Stimulated activated CD4-positive, alpha-beta T cell treated with anti-CD3 and anti-CD28 coated beads, Interleukin-1b, Interleukin-23, amount 100 ng/mL, for 24 hours (primary cell): ENCODE measurements at regions not wholly inside any gene's neighbourhood (a gene's known extent, or its start where the extent isn't known, plus 50 kb on each side); places are given as distances from the start of the nearest gene placed in this dataset.
"Not testable (repeated sequence)": the region's sequence is repeated elsewhere in the genome, so short reads cannot be mapped to it uniquely, and the experiment has no call there.

ENCODE experiments used
- DNase-seq, 4 experiments: peaks; one replicate each; pipeline ENCODE4 v3.0.0-alpha.2; 2020; ENCODE audit warnings: low read depth in 4 of 4, low spot score in 1 of 4

DNA sequence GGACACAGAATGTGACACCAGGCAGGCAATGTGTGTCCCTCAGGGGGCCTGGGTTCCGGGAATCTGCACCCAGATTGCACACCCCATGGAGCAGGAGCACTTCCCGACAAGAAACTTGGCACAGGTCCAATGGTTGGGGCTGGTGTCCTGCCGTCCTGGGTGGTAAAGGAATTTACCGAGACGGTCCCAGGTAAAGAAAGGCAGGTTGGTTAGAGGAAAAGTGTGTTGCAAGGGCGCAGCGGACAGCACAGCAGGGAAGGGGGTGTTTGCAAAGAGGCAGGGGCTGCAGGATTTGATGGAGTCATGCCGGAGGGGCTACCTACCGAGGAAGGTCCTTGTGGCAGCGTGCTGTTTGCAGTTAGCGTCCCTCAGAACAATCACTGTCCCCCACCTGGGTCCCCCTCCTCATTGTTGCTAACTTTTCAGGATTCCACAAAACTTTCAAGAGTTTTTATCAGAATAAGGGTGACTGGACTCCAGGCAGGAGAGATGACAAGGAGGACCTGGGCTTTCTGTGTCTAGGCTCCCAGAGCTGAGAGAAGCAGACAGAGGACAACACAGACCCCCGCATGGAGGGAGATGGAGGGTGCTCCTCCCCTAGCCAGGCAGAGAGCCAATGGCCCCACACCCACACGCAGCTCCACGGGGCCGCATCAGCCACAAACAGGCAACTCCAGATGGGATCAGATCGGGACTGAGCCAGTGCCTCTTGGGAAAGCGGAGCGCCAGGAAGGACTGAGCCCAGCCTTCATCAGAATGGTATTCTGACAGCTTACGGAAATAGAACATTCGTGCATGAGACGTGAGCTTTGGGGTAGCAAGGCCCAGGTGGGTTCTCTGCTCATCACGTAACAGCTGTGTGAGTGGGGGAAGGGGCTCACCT lies 1423.9 kb downstream of the BRD1 start:
- DNase-seq = no peak

DNA sequence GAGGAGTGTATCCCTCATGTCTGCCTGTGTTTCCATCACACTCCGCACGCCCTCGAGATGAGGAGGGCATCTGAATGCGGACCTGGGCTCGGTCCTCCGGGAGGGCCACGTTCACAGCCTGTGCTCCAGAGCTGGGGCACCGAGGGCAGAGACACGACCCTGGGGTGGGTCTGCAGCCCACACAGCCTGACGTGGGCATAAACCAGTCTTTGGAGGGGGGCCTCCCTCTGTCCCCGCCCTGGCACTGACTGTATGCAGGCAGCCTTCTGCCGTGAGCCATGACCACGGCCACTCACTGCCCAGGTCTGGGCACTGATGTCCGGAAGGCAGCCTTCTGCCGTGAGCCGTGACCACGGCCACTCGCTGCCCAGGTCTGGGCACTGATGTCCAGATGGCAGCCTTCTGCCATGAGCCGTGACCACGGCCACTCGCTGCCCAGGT lies 1425.1 kb downstream of the BRD1 start:
- DNase-seq = no peak

DNA sequence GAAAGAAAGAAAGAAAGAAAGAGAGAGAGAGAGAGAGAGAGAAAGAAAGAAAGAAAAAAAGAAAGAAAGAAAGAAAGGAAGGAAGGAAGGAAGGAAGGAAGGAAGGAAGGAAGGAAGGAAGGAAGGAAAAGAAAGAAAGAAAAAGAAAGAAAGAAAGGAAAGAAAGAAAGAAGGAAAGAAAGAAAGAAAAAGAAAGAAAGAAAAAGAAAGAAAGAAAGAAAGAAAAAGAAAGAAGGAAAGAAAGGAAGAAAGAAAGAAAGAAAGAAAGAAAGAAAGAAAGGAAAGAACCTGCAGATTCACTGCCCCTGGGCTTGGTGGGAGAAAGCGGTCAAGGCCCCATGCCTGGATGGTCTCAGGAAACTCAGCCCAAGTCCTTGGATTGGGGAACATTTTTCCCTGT lies 1426.2 kb downstream of the BRD1 start:
- DNase-seq = not testable (repeated sequence)

DNA sequence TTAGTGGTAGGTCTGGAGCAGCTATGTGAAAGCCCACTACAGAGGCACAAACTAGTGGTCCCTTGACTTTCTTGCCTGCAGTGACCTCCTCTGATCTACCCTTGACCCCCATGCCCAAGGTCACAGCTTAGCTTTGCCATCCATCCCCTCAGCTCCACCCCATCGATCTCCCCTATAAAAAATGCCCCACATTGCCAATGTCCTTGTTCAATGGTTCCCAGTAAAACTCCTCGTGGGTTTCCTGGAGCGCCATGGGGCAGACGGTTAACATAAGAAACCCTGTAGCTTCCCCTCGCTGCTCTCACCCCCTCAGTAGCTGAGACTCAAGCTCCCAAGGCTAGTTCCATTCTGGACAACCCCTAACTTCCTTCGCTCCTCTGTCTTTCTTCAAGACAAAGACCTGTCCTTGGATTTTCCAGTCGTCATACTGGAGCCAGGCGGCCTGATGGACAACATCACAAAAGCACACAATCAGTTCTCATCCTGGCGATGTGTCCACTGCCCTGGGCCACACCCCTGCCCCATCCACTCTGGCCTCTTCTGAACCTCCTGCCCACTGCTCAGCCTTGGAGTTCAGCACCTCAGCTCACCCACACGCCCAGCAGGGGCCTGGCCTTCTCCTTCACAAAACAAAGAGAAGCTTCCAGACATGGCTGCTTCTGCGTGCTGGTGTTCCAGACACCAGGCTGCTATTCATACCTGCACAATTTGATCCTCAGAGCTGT lies 1429.3 kb downstream of the BRD1 start:
- no peak for DNase-seq

DNA sequence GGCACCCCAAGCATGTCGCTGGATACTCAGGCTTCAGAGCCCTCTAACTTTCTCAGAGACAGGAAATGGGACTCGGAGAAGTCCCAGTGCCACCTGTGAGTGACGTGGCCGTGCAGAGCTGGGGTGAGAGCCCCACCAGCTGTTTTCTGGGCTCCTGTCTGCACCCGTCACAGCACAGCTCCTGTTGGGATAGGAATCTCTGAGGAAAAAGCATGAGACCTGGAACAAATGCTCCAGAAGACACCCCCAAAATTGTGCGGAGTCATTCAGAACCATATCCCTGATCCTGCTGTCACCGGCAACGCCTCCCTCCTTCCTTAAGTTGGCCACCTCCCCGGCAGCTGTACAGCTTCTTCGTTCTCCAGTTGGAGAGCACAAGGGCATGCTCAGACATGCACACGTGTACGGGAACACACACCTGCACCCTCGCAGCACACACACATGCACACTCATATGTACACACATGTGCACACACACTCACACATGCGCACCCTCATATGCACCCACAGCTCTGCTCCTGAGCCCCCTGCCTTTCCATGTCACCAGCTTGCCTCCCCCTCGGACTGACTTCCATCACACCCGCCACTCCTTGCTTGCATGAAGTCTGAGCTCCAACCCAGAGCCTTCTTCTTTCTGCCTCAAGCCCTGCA lies 1430.0 kb downstream of the BRD1 start:
- no peak for DNase-seq

DNA sequence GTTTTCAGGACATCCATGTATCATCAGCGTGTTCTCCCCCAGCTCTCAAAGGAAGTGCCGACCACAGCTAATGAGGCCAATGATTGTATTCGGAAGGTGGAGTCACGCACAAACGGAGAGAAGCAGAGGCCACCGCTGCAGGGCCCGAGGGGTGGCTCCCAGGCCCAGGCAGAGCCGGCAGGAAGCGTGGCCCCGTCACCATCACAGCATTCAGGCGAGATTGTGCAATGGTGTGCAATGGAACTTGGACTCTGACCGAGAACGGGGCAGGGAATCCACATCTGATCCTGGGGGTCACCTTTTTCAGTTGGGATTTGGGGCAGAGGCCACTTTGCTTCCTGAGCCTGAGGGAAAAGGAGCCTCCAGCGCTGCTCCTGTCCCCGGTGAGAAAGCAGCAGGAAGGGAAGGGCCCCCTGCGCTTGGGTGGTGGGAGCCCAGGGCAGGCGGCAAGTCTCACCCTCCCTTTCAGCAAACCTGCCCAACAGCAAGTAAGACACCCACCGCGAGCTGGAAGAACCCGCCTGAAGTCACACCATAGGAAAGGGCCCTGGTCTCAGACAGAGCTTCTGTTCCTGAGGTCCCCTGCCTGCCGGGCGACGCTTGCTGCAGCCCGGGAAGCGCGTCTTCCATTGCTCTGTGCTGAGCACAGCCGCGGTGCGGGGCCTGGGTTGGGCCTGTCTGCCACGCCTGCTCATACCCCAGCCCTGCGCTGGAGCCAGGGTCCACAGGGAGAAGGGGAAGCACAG lies 1430.7 kb downstream of the BRD1 start:
- DNase-seq = no peak

DNA sequence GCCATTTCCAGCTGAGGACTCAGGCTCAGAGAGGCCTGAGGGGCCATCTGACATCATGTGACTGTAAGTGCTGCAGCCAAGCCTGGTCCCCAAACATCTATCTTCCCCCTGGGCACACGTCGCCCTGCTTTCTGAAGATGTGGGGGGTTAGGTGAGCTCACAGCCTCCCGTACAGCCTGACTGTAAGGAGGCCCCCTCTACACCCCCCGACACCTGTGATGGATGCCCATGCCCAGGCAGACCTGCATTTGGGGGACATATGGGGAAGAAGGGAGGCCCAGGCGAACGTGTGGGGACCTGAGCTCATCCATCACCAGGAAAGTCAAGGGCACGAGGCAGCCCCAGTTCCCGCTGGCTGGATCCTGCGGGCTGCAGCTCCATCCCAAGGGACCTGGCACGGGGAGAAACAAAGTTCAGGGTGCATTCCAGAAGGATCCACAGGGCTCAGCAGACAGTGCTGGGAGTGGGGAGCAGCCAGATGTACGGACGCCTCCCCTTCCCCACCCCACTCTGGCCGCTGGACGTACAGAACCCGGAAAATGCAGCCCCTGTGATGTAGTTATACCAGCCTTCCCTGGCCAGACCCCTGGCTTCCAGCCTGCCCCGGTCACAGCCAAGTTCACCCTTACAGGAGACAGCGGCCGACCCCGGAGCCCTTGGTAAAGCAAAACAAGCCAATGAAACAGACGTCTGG lies 1431.4 kb downstream of the BRD1 start:
- no peak for DNase-seq

DNA sequence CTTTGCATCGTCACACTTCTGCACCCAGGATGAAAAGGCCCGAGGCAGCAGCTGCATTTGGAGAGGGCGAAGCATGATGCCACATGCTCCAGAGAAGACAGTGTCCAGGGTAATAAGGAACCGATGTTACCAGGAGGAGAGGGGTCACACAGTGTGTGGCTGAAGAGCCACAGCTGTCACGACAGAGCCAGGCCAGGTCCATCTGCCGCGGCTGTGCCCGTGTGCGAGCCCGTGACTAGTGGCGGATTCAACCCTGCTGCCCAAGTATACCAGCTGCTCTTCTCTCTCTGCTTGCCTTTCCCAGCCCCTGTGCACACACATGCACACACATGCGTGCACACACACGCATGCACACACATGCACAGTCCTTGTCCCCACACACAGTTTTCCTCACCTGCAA lies 1432.5 kb downstream of the BRD1 start:
- no peak for DNase-seq

DNA sequence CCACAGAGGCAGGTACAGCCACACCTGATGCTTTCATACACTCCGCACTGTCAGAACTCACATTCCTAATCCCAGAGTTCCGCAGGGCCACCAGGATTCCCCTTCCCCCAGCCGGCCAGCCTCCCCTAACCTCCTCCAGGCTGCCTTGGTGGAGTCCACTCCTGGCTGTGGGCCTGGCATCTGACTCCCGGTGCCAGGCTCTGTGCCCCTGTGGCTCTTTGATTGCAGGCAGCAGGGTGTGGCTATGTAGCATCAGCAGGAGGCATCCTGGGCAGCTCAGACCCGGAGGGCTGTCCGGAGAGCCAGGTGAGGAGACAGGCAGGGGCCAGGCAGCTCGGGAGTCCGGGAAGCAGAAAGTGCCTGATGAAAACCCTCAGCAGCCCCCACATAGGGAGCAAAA lies 1432.9 kb downstream of the BRD1 start:
- DNase-seq = no peak

DNA sequence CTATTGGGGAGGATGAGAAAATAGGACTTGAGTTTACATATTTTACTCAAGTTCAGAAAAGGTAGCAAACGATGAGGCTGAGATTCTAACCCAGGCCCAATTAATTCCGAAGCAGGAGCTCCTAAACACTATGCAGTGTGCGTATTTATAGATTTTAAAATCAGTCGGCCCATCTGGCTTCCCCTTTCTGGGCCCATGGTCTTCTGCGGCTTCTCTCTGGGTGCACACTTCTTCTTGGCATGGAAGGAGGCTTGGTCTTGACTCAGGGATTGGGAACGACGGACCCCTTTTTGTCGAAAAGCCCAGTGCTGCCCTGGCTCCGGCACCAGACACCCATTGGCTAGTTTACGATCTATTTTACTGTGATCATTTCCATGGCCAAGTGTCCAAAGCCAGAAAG lies 1433.8 kb downstream of the BRD1 start:
- no peak for DNase-seq

DNA sequence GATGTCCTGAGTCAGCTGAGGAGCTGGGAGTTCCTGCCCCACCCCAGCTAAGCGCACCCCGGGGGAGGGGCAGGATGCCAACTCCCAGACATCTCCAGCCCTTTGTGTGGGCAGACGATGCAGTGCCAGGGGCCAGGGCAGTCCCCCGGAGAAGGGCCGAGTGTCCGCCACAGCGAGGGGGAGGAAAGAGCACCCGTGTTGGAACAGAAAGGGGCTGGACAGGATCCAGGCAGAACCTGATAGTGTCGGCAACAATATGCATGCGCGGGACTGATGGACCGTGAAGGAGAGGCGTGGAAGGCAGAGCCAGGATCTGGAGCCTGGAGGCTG lies 1434.7 kb downstream of the BRD1 start:
- DNase-seq = no peak

DNA sequence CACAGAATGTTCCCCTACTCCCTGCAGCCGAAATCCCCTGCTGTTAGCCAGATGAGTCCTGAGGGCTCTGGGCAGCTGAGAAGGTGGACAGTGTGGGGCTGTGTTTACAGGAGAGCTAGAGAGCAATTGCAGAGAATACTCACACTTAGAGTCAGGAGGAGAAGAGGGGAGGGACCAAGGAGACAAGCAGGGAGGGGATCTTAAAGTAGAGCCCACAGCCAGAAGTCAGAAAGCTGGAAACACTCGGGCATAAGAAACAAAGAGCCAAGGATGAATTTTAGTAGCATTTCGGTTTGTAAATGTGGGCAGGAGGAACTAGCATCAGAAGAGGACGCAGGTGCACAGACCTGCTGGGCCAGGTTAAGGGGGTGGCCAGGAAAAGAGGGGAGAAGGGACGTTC lies 1435.9 kb downstream of the BRD1 start:
- no peak for DNase-seq

DNA sequence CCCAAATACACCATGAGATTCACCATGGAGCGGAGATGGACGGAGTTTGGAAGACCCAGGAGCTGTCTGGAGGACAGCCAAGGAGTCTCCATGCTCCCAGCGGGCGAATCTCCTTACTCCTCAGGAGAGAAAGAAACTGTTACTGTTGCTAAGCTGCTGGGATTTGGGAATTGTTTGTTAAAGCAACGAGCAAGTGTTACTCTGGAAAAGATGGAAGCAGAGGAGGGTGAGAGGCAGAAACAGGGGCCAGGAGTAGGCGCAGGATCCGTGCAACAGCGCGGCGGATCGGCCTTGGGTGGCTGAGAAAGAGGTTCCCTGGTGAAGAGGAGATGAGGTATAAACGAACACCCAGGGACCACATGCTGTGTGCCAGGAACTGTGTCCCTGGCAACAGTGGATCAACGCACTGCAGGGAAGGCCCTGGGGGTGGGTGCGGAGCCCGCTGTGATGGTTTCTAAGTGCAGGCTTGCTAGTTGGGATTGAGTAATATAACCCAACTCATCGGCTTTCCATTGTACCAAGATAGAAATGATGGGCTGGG lies 1436.4 kb downstream of the BRD1 start:
- no peak for DNase-seq

DNA sequence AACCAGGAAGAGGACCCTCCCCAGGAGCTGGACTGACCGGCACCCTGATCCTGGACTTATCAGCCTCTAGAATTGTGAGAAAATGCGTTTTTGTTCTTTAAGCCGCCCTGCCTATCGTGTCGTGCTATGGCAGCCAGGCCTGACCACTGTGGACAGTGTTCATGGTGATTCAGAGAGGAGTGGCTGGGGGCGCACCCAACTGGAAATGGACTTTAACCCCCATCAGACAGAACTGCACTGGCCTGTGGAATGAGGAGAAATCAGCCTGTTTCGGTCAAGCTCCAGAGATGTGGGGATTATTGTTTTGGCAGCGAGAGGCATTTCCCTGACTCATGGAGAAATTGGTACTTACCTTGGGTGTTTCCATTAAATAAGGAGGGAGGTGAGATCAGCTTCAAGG lies 1437.8 kb downstream of the BRD1 start:
- DNase-seq = no peak

DNA sequence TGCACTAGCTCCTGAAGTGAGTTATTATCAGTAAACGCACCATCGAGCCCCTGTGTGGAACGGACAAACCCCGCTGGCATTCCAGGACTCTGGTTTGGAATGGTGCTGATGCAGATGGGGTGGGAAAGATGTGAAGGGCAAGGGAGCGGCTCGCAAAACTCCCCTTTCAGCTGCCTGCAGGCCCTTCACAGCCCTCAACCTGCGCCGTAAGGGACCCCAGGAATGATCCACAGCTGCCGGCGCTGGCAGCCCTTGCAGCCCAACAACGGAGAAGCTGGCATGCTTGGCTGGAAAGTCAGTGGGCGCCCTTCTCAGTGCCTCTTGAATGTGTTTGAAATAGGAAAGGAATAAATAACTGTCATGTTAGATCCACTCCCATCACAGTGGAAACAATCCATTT lies 1445.5 kb downstream of the BRD1 start:
- no peak for DNase-seq

DNA sequence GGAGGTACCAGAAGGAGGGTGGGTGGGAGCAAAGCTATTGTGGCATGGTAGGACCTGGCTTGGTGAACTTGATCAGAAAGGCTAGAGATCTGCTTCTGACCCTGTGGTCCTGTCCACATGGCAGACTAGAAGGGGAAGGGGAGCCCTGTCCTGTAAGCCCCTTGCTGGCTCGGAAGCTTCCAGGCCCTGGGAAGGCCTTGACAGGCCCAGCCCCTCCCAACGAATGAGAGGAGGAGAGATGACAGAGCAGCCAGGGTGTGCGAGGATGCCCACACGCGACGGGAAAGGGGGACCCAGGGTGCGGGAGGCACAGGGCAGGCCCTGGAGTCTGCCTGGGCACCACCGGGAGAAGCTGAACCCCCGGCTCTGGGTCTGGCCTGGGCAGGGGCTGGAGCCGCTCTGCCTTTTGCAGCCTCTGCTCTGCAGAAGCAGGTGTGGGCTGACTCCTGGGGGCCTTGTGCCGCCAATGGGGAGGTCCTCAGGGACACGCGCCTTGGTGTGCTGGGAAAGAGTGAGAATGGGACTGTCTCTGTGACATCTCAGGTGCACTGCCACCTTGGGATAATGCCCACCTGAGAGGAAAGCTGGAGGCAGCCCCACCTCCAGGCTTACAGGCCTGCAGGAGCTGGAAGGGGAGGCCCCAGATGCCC lies 1447.5 kb downstream of the BRD1 start:
- DNase-seq = no peak

DNA sequence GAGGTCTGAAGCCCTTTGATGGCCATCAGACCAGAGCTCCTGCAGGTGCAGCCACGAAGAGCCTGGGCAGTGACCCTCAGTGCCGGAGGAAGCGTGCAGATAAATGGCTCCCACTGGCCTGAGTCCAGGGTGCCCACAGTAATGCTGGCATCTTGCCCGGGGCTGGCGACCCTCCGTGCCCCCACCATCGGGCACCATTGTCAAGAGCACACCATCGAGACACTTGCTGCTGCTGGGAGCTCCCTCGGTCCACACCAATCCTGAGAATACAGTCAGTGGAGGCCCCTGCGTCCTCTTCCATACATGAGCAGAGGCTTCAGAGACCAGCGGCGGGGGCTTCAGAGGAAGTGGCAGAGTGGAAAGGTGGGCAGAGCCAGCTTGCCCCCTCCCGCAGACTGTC lies 1448.3 kb downstream of the BRD1 start:
- DNase-seq = no peak

DNA sequence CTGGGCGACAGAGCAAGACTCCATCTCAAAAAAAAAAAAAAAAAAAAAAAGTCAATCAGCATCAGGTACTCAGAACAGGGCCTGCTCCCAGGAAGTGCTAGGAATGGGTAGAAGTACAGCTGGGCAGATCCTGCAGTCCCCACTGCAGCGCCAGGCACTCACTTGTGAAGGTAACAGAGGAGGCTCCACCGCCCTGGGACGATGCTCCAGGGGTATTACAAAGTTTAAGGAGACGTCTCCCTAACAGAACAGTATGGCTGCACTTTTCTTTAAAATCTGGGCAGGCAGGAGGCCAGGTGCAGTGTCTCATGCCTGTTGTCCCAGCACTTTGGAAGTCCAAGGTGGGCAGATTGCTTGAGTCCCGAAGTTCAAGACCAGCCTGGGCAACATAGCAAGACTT lies 1449.0 kb downstream of the BRD1 start:
- no peak for DNase-seq

DNA sequence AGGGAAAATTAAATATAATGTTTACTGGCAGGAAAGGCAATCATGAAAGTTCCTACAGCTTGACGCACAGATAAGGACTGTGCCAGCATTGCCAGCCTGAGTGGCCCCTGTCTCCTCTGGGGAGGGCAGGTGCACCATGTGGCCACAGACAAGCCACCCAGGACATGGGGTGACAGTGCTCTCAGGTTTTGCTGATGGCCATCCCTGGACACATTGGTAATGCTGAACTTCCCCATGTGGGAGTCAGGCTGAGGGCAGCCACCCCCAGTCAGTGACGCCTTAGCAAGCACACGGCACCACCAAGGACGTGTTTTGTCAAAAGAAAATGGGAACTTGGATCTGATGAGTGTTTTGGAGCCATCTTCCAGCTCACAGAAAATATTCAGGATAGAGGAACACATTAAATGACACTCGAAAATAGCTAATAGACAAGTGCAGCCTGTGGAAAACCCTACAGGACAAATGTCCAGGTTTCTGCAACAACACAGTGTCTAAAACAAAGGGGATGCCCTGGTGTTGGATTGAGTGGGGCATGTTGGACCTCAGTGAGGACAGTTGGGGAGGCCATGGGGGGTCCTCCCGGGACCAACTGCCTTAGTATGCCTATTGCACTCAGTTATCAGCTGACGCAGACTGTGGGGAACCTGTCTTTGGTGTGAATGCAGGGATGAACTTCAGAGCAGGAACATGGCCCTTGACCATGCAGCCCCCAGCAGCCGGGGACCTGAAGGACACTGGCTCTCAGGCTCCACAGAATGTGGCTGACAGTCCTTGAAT lies 1450.5 kb downstream of the BRD1 start:
- DNase-seq = no peak
